Mammary epithelial cell (primary cell): ENCODE measurements at regions not wholly inside any gene's neighbourhood (a gene's known extent, or its start where the extent isn't known, plus 50 kb on each side); places are given as distances from the start of the nearest gene placed in this dataset.

Experiments
- CTCF ChIP-seq, 2 donors: IDR thresholded peaks in 1 of 2; conservative IDR thresholded peaks in 1 of 2; 2 replicates each; pipeline ENCODE4 v1.5.1; 2011 to 2012; ENCODE audit warnings: inconsistent platforms in 2 of 2, low read length in 2 of 2, mild to moderate bottlenecking in 2 of 2, control low read depth in 1 of 2, low read depth in 1 of 2; ENCODE audit not compliant: insufficient read depth in 1 of 2; ENCODE audit errors: extremely low read depth in 1 of 2
- EZH2 ChIP-seq: IDR thresholded peaks from 2 replicates; pipeline ENCODE4 v1.6.1; 2012; ENCODE audit warnings: low read length, inconsistent platforms, borderline replicate concordance

- TF ChIP-seq EZH2 (no peak), CTCF (conservative IDR thresholded peaks at IDR 0.05 in 1 of 2, IDR thresholded peaks at IDR 0.05 in 1 of 2; ENCODE audit: extremely low read depth in 1 of 2, insufficient read depth in 1 of 2, low read depth in 1 of 2, low read length in 2 of 2) (no peak)
Measured at GRCh38 chr6:169384291-169384690, 130.6 kb upstream of the THBS2 start.
